EH (cell line): ENCODE measurements at regions not wholly inside any gene's neighbourhood (a gene's known extent, or its start where the extent isn't known, plus 50 kb on each side); places are given as distances from the start of the nearest gene placed in this dataset.

Source experiments
- DNase-seq: peaks from one replicate; pipeline ENCODE4 v3.0.0-alpha.2; 2015; ENCODE audit warnings: low read depth

DNA sequence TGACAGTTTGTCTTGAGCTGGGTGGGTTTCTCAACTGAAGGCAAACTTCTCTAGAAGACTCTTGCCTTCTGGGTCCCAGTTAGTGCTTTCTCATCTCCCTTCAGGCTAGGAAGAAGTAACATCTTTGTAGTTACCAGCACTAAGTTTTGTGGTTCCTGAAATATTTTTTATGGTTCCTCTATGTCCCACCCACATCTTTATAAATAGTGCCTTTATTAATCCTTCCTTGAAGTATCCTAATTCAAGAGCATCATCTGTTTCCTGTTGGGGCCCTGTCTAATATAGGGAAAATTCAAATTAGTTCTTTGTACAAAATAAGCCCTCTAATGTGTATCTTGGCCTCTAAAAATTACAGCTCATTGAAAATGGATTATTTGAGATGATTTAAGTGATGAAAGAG lies 147.4 kb upstream of the MAOA start:
- no peak for DNase-seq

DNA sequence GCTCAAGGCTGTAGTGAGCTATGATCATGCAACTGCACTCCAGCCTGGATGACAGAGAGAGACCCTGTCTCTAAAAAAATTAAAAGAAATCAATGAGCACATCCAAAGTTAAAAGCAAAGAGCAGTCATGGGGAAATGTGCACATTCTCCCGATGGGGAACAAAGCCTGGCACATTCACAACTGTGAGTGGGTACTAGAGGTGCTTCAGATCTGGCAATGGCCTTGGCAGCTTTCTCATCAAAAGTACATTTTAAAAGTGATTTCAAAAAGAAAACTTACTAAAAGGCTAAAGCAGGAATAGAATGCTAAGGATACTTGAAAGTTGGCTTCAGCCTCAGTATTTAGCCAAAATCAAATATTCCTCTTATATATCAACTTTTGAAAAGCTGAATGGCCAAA lies 145.9 kb upstream of the MAOA start:
- no peak for DNase-seq

DNA sequence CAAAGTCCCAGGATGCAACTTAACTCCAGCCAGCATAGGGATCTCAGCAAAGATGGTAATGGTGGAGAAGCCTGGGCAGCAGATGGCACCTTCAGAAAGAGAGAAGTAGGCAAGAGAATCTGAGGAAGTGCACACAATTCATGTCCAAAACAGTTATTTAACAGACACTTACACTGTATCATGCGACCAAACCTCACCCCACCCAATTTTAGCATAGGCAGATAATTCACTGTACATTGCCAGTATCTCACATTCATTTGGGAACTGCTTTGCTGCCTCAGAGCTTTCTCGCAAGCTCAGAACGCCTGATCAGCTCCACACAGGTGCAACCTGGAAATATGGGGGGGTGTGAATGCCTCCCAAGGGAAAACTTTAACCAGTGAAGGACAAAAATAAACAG lies 143.0 kb upstream of the MAOA start:
- DNase-seq: no peak

DNA sequence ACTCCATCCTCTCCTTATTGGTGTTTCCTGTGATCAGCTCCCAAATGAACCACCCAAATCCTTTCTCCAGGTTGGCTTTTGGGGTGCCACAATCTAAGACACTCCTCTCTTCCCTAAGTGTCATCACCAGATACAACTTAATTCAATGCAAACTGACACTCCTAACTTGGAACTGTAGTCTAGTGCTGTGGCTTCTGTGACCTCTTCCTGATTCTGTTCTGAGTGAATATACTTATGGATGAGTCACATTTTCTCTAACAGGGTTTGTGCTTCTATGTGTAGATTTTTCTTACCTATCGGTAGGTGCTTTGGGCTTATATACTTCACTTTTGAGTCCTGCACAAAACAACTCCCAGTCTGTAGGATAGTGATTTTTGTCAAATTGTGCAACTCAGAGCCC lies 141.3 kb upstream of the MAOA start:
- no peak for DNase-seq

DNA sequence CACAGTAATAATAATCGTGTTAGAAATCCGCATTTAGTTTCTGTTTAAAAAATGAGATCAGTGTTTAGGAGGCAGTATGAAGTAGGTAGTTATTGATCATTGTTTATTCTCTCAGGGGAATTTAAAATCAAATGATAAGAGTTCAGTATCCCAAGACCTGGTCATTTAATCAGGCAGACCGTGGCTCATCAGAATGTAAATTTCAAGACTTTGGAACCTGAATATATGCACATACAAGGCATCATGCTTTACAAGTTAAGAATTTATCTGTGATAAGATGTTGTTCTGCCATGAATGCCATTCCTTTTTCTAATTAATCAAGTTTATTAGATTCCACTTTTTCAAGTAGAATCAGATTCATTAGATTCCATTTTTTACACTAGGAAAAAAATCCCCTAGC lies 133.5 kb upstream of the MAOA start:
- no peak for DNase-seq

DNA sequence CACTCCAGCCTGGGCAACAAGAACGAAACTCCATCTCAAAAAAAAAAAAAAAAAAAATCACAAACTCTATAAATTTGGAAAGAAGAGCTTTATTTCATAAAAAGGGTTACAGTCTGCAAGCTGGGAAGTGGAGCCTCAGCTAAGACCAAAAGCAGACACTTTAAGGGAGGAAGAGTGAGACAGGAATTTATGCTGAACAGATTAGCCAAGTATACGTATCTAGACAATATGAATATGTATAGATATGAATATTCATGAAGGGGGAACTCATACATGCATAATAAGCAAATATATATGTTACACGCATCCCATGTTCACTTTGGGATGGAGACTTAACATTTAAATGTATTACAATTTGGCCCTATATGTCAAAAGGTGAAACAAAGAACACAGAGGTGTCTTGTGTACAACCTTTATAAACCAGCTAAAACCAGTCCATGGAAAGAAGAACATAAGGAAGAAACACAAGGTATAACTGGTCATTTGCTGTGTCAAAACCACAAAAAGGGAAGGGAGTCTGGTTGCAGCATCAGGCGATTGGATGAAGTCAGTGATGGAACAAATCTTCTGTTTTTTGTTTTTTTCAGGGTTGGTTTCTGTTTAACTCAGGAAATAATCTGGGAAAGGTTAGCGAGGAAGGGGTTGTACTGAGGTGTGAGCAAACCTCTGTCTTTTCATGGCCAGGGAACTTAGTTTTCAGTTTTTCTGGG lies 130.0 kb upstream of the MAOA start:
- no peak for DNase-seq

DNA sequence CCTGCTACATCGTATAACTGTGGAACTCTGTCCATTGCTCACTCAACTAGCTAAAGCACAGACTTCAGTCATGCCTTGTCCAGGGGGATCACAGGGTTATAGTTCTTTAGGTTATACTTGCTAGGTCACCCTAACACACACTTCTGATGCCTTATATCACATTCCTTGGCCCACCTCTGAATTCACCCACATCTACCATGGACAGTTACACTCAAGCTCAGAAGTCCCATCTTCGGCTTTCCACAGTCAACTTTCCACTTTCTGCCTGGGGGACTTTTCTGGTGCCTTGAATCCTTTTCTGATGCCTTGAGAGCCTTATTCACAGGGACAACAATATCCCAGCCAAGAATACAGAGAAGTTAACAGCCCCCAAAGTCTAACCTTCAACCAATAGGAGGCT lies 129.2 kb upstream of the MAOA start:
- DNase-seq: no peak

DNA sequence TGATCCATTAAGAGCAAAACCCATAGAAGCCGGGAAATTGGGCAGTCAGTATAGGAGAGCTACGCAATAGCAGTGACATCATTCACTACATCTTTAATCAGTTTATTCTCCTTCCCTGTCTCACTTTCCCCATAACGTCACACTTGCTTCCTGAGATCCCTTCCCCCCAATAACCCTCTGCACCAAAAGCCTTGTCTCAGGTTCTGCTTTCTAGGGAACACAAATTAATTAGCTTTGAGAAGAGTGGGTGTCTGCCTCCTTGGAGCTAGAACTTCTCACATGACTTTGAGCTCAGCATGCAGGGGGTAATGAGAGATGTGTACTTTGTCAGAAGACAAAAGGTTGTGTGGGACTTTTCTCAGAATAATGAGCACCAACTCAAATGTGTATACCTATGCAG lies 128.3 kb upstream of the MAOA start:
- no peak for DNase-seq

DNA sequence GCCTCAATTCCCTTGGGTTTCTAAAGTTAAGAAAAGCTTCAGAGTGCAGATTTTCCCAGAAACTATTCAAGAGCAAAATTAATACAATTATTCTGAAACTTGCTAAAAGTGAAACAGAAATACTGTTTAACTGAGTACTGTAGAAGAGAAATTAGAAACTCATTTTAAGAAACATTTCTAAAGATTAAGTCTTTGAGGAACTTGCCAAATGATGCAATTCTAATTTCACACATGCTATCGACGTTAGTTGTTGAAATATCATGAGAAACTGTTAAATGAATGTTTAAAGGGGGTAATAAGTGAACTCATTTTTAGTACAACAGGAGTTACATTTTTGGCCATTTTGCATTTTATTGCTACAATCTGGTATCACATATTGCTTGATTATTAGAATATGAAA lies 125.3 kb upstream of the MAOA start:
- no peak for DNase-seq

DNA sequence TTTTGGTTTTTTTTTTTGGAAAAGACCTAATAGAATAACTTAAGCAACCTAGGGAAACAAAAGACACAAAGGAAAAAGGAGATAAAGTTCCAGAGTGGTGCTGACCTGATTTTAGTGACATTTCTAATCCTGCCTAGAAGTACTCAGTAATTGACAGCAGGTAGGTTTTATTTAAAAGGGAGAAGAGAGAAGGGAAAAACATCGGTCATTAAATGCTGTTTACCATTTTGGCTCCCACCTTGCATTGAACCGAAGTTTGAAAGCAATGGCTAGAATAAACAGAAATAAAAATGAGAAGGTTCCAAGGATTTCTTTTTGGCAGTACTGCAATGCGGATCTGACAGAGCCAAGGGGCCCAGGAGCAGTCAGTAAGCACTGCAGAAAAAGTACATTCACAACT lies 115.8 kb upstream of the MAOA start:
- no peak for DNase-seq

DNA sequence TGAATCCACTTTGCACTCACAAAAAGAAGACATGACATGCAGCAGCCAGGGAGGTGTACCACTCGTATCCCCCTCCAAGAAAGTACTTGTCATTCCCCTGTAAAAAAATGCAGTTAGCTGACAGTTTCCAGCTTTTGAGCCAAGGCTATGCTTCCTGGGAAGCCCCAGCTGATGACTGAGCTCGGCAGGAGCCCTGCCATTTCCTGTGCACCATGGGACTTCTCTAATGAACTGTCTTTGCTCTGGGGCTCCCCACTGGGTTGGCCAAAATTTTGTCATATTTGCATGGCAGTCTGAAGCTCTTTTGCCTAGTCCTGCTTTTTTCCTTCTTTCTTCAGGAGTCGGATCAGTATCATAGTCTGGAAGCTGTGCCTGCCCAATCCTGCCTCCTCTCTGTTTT lies 104.5 kb upstream of the MAOA start:
- DNase-seq: no peak

DNA sequence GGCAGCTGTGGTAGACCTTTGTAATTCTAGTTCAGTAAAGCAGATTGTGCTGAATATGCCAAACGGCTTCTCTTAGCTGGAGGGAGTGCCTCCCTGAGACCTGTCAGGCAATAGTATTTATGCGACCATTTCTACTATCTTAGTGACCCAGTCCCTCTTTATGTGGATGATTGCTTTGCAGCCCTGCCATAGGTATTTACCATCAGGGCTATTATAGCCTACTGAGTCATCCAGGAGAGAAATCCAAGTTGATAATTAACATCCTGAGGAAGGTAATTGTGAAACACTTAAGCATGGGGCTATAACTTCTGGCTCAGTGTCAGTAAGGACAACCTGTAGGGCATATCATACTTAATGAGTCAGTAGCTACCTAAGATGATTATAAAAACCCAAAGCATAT lies 103.9 kb upstream of the MAOA start:
- DNase-seq: no peak

DNA sequence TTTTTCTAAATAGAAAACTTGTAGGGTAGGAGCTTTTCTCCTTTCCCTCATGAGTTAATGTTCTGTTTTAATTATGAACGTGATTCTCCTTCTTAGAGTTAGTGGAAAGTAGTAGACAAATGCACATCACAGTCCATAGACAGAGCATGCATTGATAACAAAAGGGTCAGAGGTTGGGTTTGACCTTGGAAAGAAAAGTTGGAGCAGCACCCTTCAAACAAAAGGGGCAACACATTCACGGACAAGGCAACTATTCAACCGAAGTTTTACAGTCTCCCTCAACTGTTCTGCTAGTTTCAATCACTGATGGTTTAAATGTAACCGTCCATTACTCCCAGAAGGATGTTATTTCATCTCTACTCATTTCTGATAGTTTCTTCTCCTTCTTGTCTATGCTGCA lies 103.4 kb upstream of the MAOA start:
- DNase-seq: no peak

DNA sequence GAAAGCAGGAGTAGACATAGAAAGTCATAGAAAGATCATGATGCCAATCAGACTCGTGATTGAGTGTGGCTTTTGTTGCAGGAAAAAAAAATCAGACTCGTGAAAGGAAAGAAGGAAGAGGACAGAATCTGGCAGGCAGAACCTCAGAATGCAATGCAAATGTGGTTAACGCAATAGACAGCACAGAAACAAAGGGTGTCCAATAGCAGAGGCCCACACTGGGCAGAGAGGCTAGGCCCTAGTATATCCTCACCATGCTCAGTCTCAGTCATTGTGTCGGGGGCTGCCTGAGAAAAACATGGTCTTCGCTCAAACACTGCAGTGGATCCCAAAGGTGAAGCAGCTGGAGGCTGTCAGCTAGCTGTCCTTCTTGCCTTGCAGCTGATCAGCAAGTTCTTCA lies 102.8 kb upstream of the MAOA start:
- no peak for DNase-seq

DNA sequence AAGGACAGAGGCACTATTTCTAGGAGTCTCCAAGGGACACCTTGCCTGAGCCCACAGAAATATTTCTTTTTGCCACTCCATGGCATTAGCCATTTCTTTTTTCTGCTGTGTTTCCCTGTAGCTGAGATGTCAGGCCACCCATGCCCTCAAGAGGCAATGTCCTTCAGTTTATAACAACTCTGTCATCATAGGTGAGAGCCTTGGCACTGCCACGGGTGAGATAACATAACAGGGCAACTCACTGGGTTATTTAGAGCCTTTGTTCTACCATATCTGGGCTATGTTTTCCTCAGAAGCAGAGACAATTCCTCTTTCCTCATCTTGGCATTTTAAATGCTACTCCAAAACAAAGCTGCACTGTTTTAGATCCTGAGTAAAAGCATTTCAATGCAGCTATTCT lies 99.9 kb upstream of the MAOA start:
- DNase-seq: no peak

DNA sequence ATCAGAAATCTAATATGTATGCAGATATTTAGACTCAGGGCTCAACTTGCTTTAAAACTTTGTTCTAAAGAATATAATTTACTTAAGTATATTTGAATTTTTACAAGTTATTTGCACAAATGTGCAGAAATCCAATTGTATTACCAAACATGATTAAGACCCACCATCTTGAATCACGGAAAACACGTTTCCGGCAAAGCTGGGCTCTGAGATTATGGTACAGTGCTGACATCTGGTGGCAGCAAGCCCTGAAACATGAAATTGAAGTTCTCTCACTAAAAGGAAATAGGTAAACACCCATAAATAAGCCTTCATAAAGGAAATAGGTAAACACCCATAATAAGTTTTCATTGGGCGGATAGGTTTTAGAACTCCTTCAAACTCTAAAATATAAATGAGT lies 98.3 kb upstream of the MAOA start:
- peak; percentile 29 for DNase-seq

DNA sequence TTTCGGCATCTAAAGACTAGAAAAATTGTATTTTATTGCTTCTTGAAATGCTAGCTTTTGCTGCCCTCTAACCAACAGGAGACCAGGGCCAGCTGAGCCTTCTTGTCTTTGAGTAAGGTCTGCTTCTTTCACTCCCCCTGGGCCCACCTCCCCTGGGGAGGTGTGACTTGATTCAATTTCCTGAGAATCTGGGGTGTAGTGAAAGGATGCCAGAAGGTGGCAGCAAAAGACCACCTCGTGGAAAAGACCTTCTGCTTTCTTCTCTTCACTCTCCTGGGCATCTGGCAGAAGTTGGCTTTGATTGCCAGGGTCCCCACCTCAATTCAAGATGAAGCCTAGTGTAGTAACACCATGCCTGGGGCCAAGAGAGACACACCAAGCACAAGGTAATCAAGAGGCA lies 96.5 kb upstream of the MAOA start:
- peak; percentile 13 for DNase-seq

DNA sequence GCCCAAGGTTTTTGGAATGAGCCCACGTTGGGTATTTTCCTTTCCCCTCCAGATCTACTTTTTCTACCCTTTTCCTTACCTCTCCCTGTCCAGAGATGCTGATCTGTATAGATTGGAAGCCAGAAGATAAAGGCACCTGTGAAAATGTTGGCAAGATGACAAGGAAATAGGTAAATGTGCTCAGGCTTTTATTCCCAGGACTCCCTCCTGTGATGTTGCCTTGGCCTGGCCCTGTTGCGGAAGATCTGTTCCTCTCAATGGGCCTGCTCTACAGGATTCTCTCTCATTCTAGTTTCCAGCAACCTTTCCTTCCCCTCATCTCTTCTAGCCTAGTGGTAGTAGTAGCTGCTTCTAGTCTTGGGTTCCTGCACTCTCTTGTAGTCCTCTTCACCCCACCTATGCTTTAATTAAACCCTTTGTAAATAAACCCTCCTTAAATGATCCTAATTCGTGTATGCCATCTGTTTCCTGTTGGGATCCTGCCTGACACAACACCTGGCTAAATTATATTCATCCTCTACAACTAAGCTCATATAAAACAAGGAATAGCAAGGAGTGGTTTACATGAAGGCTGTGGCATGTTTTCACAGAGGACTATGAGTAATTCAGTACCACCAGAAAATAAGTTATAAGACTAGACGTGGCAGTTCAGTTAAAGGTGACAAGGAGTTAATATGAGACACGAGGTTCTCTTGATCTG lies 95.7 kb upstream of the MAOA start:
- no peak for DNase-seq

DNA sequence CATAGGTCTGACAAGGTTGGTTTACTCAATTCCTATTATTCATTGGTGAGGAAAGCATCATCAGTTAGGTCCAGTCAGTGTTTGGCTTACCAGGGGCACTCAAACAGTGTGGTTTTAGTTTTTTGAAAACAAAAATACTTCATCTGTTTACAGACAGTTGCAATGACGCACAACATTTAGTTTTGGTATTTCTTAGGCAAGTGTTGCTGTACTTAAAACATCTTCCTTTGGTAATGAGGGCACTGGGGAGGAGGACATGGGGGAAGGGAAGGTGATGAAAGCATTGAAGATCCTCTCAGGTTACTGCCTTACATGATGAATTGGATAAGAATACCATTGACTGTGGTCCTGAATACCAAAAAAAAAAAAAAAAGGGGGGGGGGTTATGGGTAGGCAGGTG lies 93.7 kb upstream of the MAOA start:
- no peak for DNase-seq

DNA sequence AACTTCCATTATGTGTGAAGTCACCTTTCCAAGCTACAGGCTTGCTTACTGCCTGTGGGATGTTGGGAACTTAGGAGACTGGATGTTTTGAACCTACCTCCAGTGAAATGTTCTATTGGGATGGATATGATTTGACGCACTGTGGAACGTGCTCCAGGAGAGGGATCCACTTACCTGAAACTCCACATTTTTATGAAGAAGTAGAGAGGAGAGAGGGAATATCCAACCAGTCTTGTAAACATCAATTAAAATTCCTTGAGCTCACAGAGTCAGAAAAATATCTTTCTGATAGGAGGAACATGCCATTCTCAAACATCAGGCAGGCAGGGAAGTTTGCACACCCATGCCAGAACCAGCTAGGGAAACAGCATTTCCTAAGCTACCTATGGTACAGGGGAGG lies 91.1 kb upstream of the MAOA start:
- no peak for DNase-seq

DNA sequence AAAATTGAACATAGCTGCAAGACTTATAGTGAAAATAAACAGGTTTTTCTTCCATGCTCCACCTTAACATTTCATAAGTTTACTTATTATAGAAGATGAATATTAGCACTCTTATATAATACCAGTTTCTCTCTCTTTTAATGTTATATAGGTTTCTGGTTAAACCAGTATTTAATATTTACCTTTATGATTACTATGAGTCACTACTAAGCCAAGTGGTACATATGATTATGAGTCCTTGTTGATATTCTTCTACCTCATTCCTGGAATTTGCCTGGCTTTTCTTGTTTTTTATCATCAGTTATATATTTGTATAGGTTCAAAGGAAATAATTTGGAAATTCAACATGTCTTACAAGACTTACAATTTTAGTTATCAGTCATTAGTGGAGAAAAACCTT lies 89.9 kb upstream of the MAOA start:
- DNase-seq: no peak

DNA sequence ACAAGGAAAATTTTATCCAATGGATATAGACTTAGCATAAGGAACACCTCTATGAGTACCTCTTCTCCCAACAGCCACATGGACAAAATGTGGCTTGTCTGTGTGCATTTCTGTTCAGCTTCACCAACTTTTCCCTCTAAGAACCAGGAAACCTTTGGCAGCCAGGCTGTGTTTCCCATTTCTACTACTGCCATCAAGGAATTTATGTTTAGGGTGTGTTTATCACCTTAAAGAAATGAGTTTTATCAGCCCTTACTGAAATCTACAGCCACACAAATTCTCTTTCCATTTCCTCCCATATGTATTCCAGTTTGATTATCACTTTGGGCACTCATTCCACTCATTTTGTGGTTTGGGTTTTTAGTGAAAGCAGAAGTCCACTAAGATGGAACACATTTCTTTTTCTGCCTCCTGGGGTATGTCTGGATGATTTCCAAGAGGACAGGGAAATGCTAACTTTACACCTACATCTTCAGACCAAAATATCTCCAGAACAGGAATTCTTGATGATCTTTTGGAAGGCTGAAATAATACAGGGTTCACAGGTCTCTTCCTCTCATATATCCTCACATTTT lies 82.6 kb upstream of the MAOA start:
- no peak for DNase-seq

DNA sequence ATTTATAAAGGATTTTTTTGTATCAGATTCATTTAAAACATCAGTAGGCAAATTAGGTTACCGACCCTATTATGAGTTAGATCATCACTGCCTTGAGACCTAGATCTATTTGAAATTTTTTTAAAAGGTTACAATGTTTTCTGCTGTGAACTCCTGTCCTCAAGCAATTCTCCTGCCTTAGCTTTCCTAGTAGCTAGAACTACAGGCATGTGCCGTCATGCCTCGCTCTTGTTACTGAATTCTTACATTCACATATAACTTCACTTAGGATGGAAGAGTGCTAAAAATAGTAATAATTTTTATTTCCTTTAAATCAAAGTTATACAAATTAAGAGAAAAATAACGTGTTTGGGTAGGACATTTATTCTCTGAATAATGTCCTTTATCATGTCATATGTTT lies 75.5 kb upstream of the MAOA start:
- no peak for DNase-seq

DNA sequence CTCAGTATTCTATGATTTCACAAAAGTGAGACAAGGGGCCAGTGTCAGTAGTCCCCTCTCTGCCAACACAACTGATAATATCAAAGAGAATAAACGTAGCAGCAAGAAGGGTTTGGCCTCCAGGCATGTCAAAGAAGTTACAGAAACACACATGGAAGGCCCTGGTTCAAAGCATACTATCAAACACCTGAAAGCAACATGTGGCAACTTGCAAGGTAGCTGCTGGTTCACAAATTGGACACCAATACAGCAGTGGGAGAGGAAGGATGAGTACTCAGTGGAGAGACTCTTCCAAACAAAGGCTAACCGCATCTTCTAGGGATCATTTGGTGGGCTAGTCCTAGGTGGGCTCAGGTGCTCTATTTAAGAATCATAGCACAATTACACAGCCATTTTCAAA lies 74.9 kb upstream of the MAOA start:
- no peak for DNase-seq
